SKM-1 (cell line): ENCODE measurements at regions not wholly inside any gene's neighbourhood (a gene's known extent, or its start where the extent isn't known, plus 50 kb on each side); places are given as distances from the start of the nearest gene placed in this dataset.
A peak's percentile ranks its signal among the peaks of the same experiment; 100 is the strongest.

Experiments
- DNase-seq: peaks from one replicate; lab custom pipeline; 2025; ENCODE audit not compliant: unreplicated experiment; lab: John Stamatoyannopoulos, UW

DNA sequence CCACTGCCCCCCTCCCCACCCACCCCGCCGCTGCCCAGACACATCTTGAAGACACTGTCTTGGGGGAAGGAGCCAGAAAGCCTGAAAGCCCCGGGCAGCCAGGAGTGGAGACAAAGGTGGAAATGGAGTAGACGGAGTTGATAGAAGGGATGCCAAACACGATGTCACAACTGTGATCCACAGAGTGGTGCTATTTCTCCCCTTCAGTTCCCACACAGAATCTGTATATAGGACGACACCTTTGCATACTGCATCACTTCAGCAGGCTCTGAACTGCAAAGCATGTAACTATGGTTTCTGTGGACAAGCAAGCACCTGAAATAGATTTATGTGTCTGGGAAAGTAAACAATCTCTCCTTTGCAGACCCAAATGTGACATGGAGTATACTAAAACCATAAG, 56.4 kb upstream of the F13A1 start:
- DNase-seq, result no peak

DNA sequence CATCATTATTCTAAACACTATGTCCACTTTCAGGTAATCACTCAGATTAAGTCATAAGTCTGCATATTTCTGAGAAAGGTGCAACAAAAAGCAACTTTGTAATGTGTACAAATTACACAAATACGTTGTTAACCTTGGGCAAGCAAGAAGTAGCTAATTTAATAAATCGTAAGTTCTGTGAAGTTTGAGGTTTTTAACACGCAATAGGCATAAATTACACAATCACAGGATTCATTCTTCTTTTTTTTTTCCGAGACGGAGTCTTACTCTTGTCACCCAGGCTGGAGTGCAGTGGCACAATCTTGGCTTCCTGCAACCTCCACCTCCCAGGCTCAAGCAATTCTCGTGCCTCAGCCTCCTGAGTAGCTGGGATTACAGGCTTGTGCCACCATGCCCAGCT, 57.2 kb upstream of the F13A1 start:
- no peak for DNase-seq

DNA sequence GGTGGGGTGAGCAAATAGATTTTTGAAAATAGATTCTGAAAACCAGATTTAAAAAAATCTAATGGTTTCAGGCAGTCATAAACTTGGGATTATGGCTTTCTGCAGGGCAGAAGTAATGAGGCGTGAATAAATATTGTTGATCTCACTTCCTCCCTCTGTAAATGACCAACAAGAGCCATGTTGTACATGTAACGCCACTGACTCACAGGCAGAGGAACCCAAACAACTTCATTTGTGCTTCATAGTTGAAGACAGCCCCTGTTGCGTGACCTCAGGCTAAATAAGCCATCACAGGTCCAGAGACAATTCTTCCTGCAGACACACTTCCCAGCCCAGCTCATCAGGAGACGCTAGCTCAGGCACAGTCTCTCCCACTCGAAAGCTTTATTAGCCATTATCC, 59.1 kb upstream of the F13A1 start:
- no peak for DNase-seq

DNA sequence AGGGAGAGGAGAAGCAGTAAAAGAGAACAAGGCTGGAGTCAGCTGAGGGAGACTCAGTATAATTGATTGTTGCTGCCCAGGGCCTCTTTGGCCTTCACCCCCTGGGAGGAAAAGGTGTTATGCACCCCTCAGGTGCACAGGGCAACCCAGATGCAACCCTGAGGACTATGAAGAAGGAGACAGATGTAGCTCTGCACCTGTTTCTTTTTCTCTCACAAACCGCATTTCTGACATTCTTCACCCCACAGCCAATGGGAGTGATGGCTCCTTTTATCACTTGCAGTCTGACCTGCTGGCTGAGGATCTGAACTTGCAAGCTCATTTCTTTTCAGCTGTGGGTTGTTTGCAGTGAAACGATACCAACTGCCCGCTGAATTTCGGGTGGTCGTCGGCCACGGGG, 64.1 kb upstream of the F13A1 start:
- DNase-seq, result no peak

DNA sequence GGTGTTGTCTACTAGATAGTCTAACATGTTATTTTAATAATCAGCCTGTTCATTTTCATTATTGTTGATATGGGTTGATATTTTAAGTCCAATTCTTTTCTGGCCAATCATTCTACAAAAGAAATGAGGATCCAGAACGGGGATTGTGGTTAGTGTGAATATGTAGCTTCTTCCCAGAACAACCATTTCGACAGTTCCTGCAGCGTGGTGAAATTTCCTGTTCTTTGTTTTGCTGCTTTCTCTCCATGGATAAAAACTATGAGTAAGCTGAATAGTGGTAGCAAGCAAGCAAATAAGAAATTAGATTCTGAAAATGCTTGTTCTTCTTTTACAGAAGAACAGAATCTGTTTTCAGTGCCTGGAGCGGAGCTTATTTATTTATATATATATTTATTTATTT, 65.5 kb upstream of the F13A1 start:
- DNase-seq, result peak; percentile 76

DNA sequence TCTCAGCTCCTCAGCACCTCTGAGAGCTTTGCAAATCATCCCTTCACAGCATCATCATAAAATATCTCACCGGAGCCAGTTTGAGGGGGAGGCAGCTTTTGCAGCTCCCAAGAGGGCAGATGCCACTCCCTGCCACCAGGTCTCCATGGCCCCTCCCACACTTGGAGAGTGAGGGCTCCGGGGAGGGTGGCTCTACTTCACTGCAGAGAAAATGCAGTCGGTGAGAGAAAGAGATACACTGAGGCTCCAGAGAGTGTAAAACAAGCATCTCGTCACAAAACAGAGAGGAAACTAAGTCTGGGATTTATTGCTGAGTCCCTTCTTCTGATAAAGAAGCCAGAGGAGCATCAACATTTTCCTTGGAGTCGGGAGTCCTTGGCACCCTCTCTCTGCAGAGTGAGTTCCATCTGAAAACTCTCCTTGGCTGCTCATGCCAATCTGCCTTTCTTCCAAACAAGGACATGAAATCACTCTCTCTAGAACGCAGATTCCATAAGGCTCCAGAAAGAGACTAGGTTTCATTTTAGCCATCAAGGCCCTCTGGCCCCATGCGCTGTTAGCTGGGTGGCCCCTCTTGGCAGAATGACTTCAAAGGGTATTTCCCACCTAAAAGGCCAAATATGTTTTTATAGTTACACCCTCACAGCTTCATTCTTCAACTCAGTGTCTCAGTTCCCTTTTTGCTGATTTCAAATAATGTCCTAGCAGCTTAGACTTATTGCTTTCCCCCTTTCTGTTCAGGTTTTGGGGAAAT, 70.6 kb upstream of the F13A1 start:
- DNase-seq, result no peak

DNA sequence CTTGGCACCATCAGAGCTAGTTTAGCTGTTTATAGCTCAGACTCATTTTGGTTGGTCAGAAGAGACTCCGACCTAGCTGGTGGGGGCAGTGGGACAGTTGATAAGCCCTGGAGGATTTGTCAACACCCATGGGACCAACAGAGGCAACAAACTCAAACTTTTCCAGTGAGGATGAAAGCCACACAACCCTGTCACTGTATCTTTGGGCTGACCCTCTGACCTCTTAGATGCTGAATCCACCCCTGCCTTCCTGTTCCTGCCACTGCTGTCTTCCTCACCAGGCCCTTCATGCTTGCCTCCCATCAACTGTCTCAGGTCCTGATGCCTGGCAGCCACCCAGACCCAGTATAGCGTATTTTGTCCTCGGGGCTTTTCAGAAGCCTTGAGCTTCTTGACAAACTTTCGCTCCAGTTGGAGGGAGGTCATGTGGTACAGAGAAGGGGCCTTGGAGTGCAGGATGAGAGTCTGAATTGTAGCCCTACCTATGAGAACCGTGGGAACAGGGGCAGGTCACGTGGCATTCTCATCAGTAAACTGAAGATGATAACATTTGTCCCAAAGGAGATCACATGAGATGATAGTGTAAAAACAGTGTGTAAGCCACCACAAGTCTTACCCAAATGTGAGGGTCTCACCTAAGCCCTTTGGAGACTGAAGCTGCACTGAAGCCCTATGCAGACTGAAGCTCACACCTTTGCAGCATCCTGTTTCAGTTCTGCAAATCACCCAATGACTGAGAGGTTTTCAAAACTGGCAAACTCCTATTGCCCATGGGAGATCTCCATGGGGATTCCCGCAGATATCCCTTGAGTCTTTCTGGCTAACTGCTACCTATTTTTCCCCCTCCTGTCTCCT, 72.0 kb upstream of the F13A1 start:
- DNase-seq, result no peak

DNA sequence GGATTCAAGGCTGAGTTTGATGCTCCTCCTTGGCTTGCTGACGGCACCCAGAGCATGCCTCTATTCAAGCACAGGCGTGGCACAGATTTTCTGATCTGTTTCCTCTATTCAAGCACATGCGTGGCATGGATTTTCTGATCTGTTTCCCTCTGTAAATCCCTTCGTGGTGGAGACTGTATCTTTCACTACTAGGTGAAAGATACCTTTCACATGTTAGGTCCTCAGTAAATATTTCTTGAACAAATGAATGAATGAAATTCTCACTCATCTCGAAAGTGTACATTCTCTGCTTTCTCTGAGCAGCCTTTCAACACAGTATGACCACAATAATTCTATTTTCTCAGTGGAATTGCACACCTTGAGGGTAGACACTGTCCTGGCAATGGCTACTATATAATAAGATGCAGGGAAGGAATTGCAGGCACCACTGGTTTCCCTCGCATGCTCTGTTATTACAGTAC, 72.6 kb upstream of the F13A1 start:
- DNase-seq, result no peak

DNA sequence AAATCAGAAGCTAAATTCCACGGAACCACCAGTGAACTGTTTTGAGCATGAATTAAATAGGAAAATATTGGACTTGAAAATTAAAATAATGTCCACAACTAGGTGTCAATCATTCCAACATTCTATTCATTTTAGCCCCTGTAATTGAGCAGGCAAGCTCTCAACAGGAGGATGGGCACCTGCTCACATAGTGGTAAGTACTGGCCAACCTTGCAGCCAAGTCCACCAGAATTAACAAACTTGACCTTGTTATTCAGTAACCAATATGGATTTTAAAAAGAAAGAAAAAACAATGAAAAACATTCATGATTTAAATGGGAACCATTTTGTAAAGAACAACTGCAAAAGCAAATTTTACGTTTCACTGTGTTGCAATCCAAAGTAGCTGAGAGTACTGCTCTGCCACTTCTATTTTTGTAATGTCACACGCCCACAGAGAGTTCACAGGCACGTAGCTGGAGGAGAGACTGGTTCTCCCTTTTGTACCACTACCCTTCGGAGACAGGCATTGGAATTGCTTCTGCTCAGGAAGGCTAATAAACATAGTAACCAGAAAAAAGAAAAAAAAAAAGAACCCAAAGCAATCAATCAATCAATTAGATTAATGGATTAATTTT, 75.2 kb upstream of the F13A1 start:
- peak; percentile 76 for DNase-seq

DNA sequence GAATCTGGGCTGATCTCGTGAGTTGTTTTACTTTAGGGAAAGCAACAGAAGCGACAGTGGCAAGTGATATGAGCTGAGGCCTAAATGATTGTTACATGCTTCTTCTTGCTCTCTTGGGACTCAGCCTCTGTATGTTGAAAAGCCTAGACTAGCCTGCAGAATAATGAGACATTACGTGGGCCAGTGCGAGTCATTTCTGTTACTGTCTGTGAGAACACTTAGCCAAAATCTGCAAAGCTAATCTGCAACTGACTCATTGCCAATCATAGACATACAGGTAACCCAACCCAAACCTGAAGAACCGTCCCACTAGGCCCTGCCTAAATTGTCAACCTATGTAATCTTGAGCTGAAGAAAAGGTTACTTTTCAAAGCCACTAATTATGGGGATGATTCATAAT, 77.4 kb upstream of the F13A1 start:
- DNase-seq, result no peak

DNA sequence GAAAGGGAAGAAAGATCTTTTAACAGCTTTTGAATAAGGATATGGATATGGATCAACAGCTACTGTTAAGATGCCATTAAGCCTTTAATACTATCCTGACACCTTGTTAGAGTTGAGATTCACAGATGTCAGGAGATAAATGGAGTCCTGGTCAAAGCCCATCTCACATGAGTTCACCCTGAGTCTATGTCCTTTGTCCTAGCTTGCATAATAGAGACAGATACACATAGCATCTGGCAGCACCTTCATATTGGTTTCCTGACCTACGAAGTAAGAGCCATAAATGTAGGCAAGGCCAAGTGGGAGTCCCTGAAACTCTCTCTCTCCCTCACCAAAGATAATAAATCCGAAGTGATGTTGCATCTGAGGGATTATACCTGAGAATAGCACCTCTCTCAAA, 79.1 kb upstream of the F13A1 start:
- no peak for DNase-seq

DNA sequence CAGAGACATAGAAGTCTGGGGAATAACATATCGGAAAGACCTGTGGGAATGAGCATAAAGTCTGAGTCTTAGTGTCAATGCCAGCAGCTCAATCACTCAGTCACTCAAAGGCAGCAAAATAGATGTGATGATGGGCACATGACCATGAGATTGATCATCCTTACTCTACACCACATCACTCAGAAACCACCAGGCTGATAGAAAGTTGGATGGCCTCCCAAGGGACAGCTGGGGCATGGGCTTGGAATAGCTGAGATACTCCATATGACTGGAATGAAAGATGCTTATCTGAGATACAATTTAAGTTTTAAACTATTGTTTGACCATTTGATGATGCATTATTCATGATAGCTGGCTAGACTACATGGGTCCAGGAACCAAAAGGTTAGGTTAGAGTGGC, 80.9 kb upstream of the F13A1 start:
- DNase-seq, result no peak

DNA sequence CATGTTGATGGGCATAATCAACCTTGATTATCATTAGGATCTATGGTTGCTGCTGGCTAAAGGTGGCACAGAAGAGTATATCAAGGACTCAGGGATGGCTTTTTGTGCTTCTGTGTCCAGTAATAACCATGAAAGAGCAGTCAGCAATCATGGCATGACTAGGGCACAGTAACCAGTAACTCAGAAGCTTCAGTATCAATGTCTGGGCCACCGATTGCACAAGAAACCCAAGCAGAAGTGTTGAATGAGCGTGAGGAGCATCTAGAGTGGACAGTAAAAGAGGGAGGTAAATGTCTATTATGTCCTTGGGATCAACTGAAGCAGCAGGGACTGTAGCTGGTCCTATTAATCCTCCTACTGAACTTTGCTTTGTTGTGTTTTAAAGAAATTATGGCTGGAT, 81.5 kb upstream of the F13A1 start:
- no peak for DNase-seq

DNA sequence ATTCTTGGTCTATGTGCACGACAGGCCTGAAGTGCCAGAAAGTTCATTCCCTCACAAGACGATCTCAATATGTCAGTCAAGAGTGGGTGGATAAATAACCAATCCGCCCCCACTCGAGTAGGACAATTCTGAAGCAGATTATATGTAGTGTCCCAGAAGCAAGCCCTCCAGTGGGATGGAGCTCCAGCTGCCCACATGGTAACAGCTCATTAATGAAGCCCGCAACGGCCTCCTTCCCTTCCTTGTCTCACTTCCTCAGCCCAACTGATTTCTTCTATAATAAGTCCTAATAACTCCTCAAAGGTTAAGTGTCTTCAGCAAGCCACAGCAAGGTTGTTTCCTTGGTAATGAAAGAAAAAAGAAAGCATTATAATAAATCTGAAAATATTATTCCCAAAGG, 82.1 kb upstream of the F13A1 start:
- DNase-seq, result no peak

DNA sequence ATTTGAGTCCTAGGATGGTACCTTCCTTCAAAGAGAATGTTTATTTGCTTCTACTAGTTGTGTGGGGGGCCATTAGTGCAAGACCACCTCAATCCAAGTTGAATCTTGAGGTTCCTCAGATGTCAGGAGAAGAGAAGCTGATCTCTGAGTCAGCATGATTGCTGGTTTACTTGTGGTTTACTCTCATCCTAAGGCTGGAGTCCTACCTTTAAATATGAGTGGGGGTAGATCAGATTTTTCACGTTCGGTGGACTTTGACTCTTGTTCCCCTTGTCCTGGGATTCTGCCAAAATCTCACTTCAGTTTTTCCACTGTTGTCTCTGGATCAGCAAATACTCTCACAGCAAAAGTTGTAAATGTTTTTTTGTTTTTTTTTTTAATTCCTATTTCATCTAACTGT, 84.6 kb upstream of the F13A1 start:
- DNase-seq, result no peak

DNA sequence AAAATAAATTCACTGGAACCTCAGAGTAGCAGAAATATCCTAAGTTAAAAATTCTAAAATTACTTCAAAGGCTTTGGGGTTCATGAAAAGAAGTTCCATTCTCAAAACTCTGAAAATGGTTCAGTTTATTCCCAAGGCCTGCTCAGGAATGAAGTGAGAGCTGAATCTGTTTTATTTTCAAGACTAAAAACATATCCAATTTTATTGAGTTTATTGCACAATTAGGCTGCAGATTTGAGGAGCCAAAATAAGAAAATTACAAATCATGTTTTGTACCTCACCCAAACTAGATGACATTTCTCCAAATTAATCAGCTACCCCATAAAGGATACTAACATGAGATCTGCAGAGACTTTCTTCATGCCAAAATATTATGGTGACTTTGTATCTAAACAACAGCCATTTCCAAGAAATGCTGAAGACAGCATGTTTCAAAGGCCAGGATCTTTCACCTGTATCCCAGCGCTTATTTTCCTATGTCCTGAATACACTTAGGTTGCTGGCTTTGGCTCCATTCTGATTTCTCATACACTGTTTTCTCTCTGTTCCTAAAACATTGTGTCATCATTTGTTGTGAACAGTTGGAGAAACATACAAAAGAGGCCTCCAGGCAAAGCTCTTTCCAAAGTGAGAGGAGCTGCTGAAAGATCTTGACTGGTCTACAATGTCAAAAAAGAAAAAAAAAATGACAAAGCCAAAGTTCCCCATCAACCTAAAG, 85.7 kb upstream of the F13A1 start:
- no peak for DNase-seq

DNA sequence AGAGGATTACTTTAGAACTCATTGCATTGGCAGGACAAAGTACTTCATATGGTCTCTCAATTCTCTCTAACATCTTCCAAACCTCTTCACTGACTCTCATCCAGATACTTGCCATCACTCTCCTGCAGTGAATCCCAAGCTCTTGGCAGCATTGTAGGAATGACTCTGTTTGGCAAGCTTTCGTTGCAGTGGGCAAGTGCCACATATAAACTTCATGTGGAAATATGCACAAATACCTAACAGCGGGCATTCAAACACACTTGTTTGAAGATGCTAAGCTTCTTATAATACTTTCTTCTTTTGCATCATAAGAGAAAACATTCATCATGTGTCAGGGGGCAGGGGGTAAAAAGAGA, 86.2 kb upstream of the F13A1 start:
- no peak for DNase-seq

DNA sequence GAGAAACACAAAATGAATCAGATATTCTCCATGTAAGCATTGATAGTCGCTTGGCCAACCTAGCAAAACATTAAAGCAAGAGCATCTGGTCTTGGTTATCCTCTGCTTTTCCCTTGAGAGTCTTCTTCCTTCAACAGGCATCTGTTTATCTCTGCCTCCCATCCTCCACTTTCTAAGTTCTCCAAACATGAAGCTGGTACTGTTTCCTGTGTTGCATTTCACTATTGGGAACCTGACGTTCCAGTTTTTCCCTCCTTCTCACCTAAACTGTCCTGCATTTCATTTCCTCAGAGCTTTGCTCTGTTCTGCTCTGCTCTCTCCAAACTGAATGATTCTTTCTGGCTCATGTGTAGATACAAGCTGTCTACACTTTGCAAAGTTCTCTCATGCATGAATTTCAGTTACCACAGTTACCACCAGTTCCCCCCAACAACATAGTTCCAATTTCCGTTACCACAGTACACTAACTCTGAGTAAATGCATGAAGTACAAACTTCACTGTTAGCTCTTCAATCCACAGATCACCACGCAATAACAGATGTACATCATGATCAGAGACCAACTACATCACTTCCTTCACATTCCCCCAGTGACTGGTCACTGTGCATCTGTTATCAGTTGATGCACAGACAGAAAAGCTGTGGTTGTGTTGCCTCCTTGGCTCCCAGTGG, 86.7 kb upstream of the F13A1 start:
- peak; percentile 17 for DNase-seq

DNA sequence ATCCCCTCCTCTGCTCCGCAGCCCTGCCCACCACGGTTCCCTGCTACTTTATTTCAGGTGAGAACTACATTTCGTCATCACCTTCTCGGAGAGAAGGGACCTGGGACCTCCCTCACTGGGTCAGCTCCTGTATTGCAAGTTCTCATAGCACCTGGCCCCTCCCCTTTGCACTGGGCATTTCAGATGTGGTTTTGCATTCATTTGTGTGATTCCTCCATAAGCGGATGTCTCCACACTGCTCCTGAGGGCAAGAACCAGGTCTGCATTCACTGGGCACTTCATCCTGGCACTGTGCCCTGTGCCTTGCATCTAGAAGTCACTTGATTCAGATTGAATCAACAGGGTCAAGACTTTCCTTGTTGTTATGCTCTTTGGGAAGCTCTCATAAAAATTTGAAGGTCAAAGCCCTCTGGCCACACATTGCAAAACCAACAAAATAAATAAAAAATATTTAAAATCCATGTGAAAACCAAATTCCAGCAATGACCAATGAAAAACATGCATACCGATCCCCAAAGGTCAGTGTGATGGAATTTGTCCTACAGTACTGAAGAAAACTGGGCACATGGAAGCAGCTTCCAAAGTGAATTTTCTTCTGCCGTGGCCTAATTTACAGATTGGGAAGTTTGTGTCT, 89.1 kb upstream of the F13A1 start:
- no peak for DNase-seq

DNA sequence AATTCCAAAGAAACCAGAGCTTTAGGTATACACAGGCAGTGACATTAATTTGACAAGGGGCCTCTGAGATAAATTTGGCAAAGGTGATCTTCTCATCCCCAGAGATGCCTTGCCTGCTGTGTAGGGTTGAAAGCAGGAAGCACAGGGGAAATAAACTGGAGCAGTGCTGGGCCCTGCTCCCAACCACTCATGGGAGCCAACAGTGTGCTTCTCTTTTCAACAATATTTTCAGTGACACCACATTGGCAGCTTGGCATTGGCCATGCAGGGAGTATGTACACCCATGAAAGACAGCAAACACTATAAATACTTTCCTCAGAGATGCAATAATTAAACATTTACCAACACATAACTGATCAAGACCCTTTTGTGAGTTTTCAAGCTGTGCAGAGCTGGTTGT, 90.7 kb upstream of the F13A1 start:
- no peak for DNase-seq
